Right lobe of liver (tissue), 6 donors: ENCODE measurements at regions not wholly inside any gene's neighbourhood (a gene's known extent, or its start where the extent isn't known, plus 50 kb on each side); places are given as distances from the start of the nearest gene placed in this dataset.

Source experiments
- ATAC-seq, 4 donors: fragments of 200-7000 bp; cut with Tn5 transposase; one replicate each; pipeline ENCODE4 v1.9.1; 2020; ENCODE audit warnings: mild to moderate bottlenecking in 4 of 4, moderate library complexity in 4 of 4
- DNase-seq, 3 donors: peaks; one replicate each; pipeline ENCODE4 v3.0.0-alpha.2; 2020
- H3K27ac ChIP-seq, 3 donors: fragments of 200-600 bp; one replicate each; pipeline ENCODE4 v1.8.0; 2022
- H3K27me3 ChIP-seq, 2 donors: fragments of 200-600 bp; one replicate each; pipeline ENCODE4 v1.8.0; 2022
- H3K36me3 ChIP-seq, 4 donors: fragments of 200-600 bp; sonication (generic) in 1 of 4; one replicate each; pipeline versions ENCODE4 v1.5.1 to v1.8.0; 2017 to 2022; ENCODE audit warnings: control low read depth in 1 of 4
- H3K4me1 ChIP-seq, 4 donors: fragments of 200-600 bp; sonication (generic) in 1 of 4; one replicate each; pipeline versions ENCODE4 v1.5.1 to v1.8.0; 2017 to 2022; ENCODE audit warnings: control low read depth in 1 of 4
- H3K4me3 ChIP-seq, 3 donors: fragments of 200-600 bp; one replicate each; pipeline ENCODE4 v1.8.0; 2022
- H3K9me3 ChIP-seq, 4 donors: fragments of 200-600 bp; sonication (generic) in 1 of 4; one replicate each; pipeline versions ENCODE4 v1.5.1 to v1.8.0; 2017 to 2022; ENCODE audit warnings: control low read depth in 1 of 4
- POLR2A ChIP-seq: fragments of 450-650 bp; IDR thresholded peaks from one replicate; pipeline ENCODE4 v1.6.1; 2017; ENCODE audit warnings: antibody characterized with exemption, mild to moderate bottlenecking
- WGBS: methylation state at CpG from one replicate; pipeline ENCODE4 v1.1.6; 2018; ENCODE audit warnings: low coverage, low lambda C conversion rate; ENCODE audit not compliant: insufficient coverage; ENCODE audit errors: missing lambda C conversion rate; 5-methylcytosine and 5-hydroxymethylcytosine counted together
- intact Hi-C, 2 donors: fragments of 100-400 bp; cut with DNase I; formaldehyde crosslinking; loops; one replicate each; pipeline versions ENCODE4 v1.11.2 to v1.14.1; 2022
- TF ChIP-seq, protein P1 (sequence below), 4 donors: fragments of 200-600 bp in 3 of 4; fragments of 450-650 bp in 1 of 4; IDR thresholded peaks; one replicate each; pipeline versions ENCODE4 v1.5.1 to v1.8.0; 2016 to 2022; ENCODE audit warnings: antibody characterized with exemption in 4 of 4, mild to moderate bottlenecking in 2 of 4
- donor health status: DM: no; HTN: yes; CAD: no.
- donor health status: DM: no; HTN: no; CAD: no.
- donor health status: DM: no; HTN: no; CAD: no.
- donor health status: DM: no; HTN: yes; CAD: no.
- donor health status: DM: no; HTN: yes; CAD: no.

DNA sequence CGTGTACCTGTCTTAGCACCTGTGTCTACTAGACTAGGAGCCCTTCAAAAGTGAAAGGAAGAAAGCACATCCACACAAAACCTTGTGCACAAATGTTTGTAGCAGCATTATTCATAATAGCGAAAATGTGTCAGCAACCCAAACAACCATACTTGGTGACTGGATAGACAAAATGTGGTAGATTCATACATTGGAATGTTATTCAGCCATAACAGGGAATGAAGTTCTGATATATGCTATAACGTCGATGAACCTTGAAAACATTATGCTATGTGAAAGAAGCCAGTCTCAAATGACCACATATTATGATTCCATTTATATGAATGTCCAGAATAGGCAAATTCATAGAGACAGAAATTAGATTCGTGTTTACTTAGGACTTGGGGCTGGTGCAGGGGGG, 57.8 kb upstream of the LARP1 start:
- Histone ChIP-seq H3K27me3 (no peaks in the 10 kb centered on the region), H3K4me3 (no peak overlapping the region), H3K27ac (no peak overlapping the region), H3K36me3 (no peaks in the 10 kb centered on the region), H3K4me1 (peaks cover 0 to 41% (median 13%) of the 10 kb centered on the region in 4 donors), H3K9me3 (no peaks in the 10 kb centered on the region)
- intact Hi-C loops: no loop called here
- ATAC-seq (no peak), DNase-seq (no peak)
- TF ChIP-seq, protein P1, sequence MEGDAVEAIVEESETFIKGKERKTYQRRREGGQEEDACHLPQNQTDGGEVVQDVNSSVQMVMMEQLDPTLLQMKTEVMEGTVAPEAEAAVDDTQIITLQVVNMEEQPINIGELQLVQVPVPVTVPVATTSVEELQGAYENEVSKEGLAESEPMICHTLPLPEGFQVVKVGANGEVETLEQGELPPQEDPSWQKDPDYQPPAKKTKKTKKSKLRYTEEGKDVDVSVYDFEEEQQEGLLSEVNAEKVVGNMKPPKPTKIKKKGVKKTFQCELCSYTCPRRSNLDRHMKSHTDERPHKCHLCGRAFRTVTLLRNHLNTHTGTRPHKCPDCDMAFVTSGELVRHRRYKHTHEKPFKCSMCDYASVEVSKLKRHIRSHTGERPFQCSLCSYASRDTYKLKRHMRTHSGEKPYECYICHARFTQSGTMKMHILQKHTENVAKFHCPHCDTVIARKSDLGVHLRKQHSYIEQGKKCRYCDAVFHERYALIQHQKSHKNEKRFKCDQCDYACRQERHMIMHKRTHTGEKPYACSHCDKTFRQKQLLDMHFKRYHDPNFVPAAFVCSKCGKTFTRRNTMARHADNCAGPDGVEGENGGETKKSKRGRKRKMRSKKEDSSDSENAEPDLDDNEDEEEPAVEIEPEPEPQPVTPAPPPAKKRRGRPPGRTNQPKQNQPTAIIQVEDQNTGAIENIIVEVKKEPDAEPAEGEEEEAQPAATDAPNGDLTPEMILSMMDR (IDR thresholded peaks at IDR 0.05): no peak
- no peak for TF ChIP-seq POLR2A
- 80% methylated on average over 5 of the region's 5 CpGs for WGBS

GRCh38 chr5:154696891-154697290, 58.3 kb upstream of the LARP1 start:
- H3K27me3 ChIP-seq: no peaks in the 10 kb centered on the region
- H3K9me3 ChIP-seq: no peaks in the 10 kb centered on the region
- peaks cover 0 to 38% (median 13%) of the 10 kb centered on the region in 4 donors for H3K4me1 ChIP-seq
- ATAC-seq: no peak
- H3K27ac ChIP-seq: no peak overlapping the region
- no peak for DNase-seq
- H3K36me3 ChIP-seq: no peaks in the 10 kb centered on the region
- WGBS: 60% methylated on average over 3 of the region's 3 CpGs
- intact Hi-C loops: no loop called here
- H3K4me3 ChIP-seq: no peak overlapping the region
- TF ChIP-seq POLR2A: no peak
- TF ChIP-seq, protein P1 (IDR thresholded peaks at IDR 0.05): no peak

DNA sequence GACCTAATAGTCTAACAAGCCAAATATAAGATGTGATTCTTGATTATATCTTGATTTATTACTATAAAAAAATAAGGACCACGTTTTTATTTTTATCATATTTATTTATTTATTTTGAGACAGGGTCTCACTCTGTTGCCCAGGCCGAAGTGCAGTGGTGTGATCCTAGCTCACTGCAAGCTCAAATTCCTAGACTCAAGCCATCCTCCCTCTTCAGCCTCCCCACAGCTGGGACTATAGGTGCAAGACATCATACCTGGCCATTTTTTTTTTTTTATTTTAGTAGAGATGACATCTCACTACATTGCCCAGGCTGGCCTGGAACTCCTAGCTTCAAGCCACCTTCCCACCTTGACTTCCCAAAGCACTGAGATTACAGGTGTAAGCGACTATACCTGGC, 61.0 kb upstream of the LARP1 start:
- Histone ChIP-seq H3K4me1 (peaks cover 0 to 11% (median 1%) of the 10 kb centered on the region in 4 donors), H3K27ac (no peak overlapping the region), H3K4me3 (no peak overlapping the region), H3K9me3 (no peaks in the 10 kb centered on the region), H3K36me3 (no peaks in the 10 kb centered on the region), H3K27me3 (no peaks in the 10 kb centered on the region)
- WGBS: 88% methylated on average over 3 of the region's 3 CpGs
- ATAC-seq (no peak), DNase-seq (no peak)
- intact Hi-C loops: no loop called here
- TF ChIP-seq POLR2A: no peak
- TF ChIP-seq, protein P1 (IDR thresholded peaks at IDR 0.05): no peak

DNA sequence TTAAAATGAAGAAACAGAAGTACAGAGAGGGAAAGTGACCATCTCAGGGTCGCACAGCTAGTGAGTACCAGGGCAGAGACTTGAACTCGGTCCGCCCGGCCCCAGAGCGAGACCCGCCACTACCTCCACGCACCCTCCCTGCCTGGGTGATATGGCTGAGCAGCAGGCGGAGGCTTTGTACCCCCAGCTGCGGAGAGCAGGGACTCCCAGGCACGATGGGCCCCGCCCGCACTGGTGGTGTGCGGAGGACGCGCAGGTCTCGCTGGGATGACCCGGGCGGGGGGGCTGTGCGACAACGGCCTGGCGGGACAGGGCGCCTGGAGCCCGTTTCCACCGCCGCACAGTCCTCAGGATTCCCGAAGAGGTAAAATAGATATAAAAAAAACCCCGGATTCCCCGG, 64.7 kb upstream of the LARP1 start:
- no peak overlapping the region for H3K27ac ChIP-seq
- no peaks in the 10 kb centered on the region for H3K27me3 ChIP-seq
- H3K36me3 ChIP-seq: no peaks in the 10 kb centered on the region
- intact Hi-C loops: no loop called here
- H3K4me1 ChIP-seq: no peaks in the 10 kb centered on the region
- TF ChIP-seq, protein P1 (IDR thresholded peaks at IDR 0.05): no peak
- TF ChIP-seq POLR2A: no peak
- DNase-seq (no peak), ATAC-seq (peak in 1 of 4 donors; percentile 30)
- 91% methylated on average over 17 of the region's 28 CpGs for WGBS
- no peak overlapping the region for H3K4me3 ChIP-seq
- no peaks in the 10 kb centered on the region for H3K9me3 ChIP-seq

DNA sequence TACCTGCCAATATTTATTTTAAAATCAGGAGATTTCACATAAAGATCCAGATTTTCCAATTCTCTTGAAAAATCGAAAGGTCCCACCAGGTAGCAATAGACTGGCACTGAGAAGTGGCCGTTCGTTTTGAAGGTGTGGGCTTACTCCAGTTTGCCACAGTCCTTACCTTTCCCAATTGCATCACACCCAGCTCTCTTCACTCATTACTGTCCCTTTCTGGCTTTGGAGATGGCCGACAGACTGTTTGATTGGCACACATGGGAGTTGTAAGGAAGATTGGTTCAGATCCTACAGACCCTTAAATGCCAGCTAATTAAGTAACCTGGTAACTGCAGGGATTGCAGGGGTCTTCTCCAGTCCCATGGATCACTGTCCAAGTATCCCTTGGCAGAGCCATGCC, 68.7 kb upstream of the LARP1 start:
- ATAC-seq (no peak), DNase-seq (no peak)
- H3K4me3 ChIP-seq: no peak overlapping the region
- intact Hi-C loops: no loop called here
- no peaks in the 10 kb centered on the region for H3K9me3 ChIP-seq
- H3K36me3 ChIP-seq: no peaks in the 10 kb centered on the region
- TF ChIP-seq, protein P1 (IDR thresholded peaks at IDR 0.05): no peak
- TF ChIP-seq POLR2A: no peak
- whole genome bisulfite sequencing: 73% methylated on average over 4 of the region's 4 CpGs
- peaks cover 0 to 16% (median 2%) of the 10 kb centered on the region in 4 donors for H3K4me1 ChIP-seq
- H3K27ac ChIP-seq: no peak overlapping the region
- H3K27me3 ChIP-seq: no peaks in the 10 kb centered on the region
